SHP77 (cell line): ENCODE measurements at regions not wholly inside any gene's neighbourhood (a gene's known extent, or its start where the extent isn't known, plus 50 kb on each side); places are given as distances from the start of the nearest gene placed in this dataset.

Source experiments
- DNase-seq, 2 experiments: peaks; one replicate each; lab custom pipeline; 2025; lab: John Stamatoyannopoulos, UW

- no peak for DNase-seq
These were observed 118.0 kb upstream of the BRINP1 start for GRCh38 chr9:119487118-119487827.

GRCh38 chr9:119483153-119483552 is 113.9 kb upstream of the BRINP1 start:
- DNase-seq, result no peak

- DNase-seq, result no peak
These were observed 108.0 kb upstream of the BRINP1 start for GRCh38 chr9:119477197-119477596.

GRCh38 chr9:119458068-119458467 is 88.8 kb upstream of the BRINP1 start:
- DNase-seq, result no peak

- DNase-seq, result no peak
These were observed 84.7 kb upstream of the BRINP1 start for GRCh38 chr9:119453980-119454379.

- no peak for DNase-seq
These were observed 84.3 kb upstream of the BRINP1 start for GRCh38 chr9:119453490-119453911.

GRCh38 chr9:119451426-119451825 is 82.2 kb upstream of the BRINP1 start:
- no peak for DNase-seq

- no peak for DNase-seq
These were observed 73.9 kb upstream of the BRINP1 start for GRCh38 chr9:119443179-119443578.

GRCh38 chr9:119441832-119442231 is 72.6 kb upstream of the BRINP1 start:
- no peak for DNase-seq

GRCh38 chr9:119441338-119441737 is 72.1 kb upstream of the BRINP1 start:
- DNase-seq, result no peak

GRCh38 chr9:119436261-119436660 is 67.0 kb upstream of the BRINP1 start:
- no peak for DNase-seq

- DNase-seq, result no peak
These were observed 65.8 kb upstream of the BRINP1 start for GRCh38 chr9:119435076-119435475.

GRCh38 chr9:119432428-119432827 is 63.2 kb upstream of the BRINP1 start:
- DNase-seq, result no peak

GRCh38 chr9:119429302-119429701 is 60.1 kb upstream of the BRINP1 start:
- DNase-seq, result no peak

- no peak for DNase-seq
These were observed 51.0 kb upstream of the BRINP1 start for GRCh38 chr9:119420231-119420630.
